ENCODE measurements at regions not wholly inside any gene's neighbourhood (a gene's known extent, or its start where the extent isn't known, plus 50 kb on each side); places are given as distances from the start of the nearest gene placed in this dataset.
"Not testable (repeated sequence)": the region's sequence is repeated elsewhere in the genome, so short reads cannot be mapped to it uniquely, and the experiment has no call there.

GRCh38 chr6:78783366-78783765, 84.0 kb upstream of the IRAK1BP1 start:
- not testable (repeated sequence) for TF ChIP-seq CTCF, POLR2A (IDR thresholded peaks at IDR 0.05)

Data from adrenal gland (tissue), 5 donors.